H1 (cell line): ENCODE measurements at regions not wholly inside any gene's neighbourhood (a gene's known extent, or its start where the extent isn't known, plus 50 kb on each side); places are given as distances from the start of the nearest gene placed in this dataset.
"Not testable (repeated sequence)": the region's sequence is repeated elsewhere in the genome, so short reads cannot be mapped to it uniquely, and the experiment has no call there.

Experiments used
- CTCF ChIA-PET: fragments of 300-600 bp; sonication (Branson Sonifier 250); formaldehyde crosslinking; loops from one replicate; lab custom pipeline; 2021; ENCODE audit not compliant: partially characterized antibody; lab: Charles Lee
- POLR2A ChIA-PET: fragments of 300-600 bp; sonication (Branson Sonifier 250); formaldehyde crosslinking; loops from one replicate; lab custom pipeline; 2021; ENCODE audit warnings: inconsistent platforms; ENCODE audit not compliant: partially characterized antibody; lab: Charles Lee
- DNase-seq, 2 experiments: peaks; one replicate each; pipeline versions ENCODE4 v3.0.0 to v3.0.0-alpha.2; 2010 to 2022; ENCODE audit warnings: low spot score in 2 of 2, low read depth in 1 of 2, mixed read lengths in 1 of 2
- FAIRE-seq: peaks from 2 replicates; lab custom pipeline; 2011; peaks lifted over from hg19 to GRCh38; lab: Jason Lieb, UNC
- H2AFZ ChIP-seq: 2 replicates; pipeline ENCODE4 v1.8.1; 2012; ENCODE audit warnings: low read length, inconsistent platforms
- H2AK5ac ChIP-seq: 2 replicates; pipeline ENCODE4 v1.6.1; 2013; ENCODE audit warnings: low read depth, low read length
- H2BK120ac ChIP-seq: replicated peaks from 2 replicates; pipeline ENCODE3; 2013; ENCODE audit warnings: low read depth, low read length, inconsistent platforms
- H2BK12ac ChIP-seq: 2 replicates; pipeline ENCODE4 v1.6.1; 2013; ENCODE audit warnings: low read depth, low read length
- H2BK15ac ChIP-seq: 2 replicates; pipeline ENCODE4 v1.6.1; 2013; ENCODE audit warnings: low read length
- H2BK20ac ChIP-seq: 2 replicates; pipeline ENCODE4 v1.6.1; 2013; ENCODE audit warnings: low read length
- H2BK5ac ChIP-seq: 2 replicates; pipeline ENCODE4 v1.6.1; 2013; ENCODE audit warnings: low read depth, low read length
- H3K14ac ChIP-seq: 2 replicates; pipeline ENCODE4 v1.6.1; 2013; ENCODE audit warnings: inconsistent platforms; ENCODE audit not compliant: insufficient read length
- H3K18ac ChIP-seq: 2 replicates; pipeline ENCODE4 v1.6.1; 2013; ENCODE audit warnings: low read length; ENCODE audit errors: extremely low read depth
- H3K23ac ChIP-seq: 2 replicates; pipeline ENCODE4 v1.6.1; 2013; ENCODE audit warnings: inconsistent platforms; ENCODE audit not compliant: insufficient read length
- H3K23me2 ChIP-seq: 2 replicates; pipeline ENCODE4 v1.6.1; 2013; ENCODE audit warnings: low read depth, low read length
- H3K27ac ChIP-seq: 2 replicates; pipeline ENCODE4 v1.6.1; 2011; ENCODE audit warnings: low read depth, low read length, inconsistent platforms
- H3K27me3 ChIP-seq, 4 experiments: replicated peaks in 1 of 4; 1 replicate in 1 of 4; 2 replicates in 3 of 4; pipeline versions ENCODE4 v1.6.1 to v1.8.1; 2011 to 2013; ENCODE audit warnings: low read length in 3 of 4, mild to moderate bottlenecking in 3 of 4, inconsistent platforms in 2 of 4, mixed read lengths in 2 of 4, moderate library complexity in 1 of 4; ENCODE audit not compliant: control insufficient read depth in 3 of 4, insufficient read depth in 3 of 4; ENCODE audit errors: extremely low read depth in 1 of 4
- H3K36me3 ChIP-seq, 4 experiments: 2 replicates each; pipeline versions ENCODE4 v1.6.1 to v1.8.1; 2011 to 2013; ENCODE audit warnings: mild to moderate bottlenecking in 4 of 4, low read length in 3 of 4, moderate library complexity in 2 of 4, control low read depth in 1 of 4, inconsistent platforms in 1 of 4; ENCODE audit not compliant: insufficient read depth in 4 of 4, control insufficient read depth in 2 of 4
- H3K4ac ChIP-seq: replicated peaks from 2 replicates; pipeline ENCODE3; 2013; ENCODE audit warnings: low read length, low read depth, mixed read lengths, inconsistent platforms; ENCODE audit not compliant: insufficient read length
- H3K4me1 ChIP-seq, 4 experiments: replicated peaks in 1 of 4; 1 replicate in 1 of 4; 2 replicates in 3 of 4; pipeline versions ENCODE4 v1.6.1 to v1.8.1; 2011 to 2013; ENCODE audit warnings: low read length in 3 of 4, inconsistent platforms in 2 of 4, mixed read lengths in 1 of 4; ENCODE audit not compliant: insufficient read depth in 4 of 4, control insufficient read depth in 3 of 4
- H3K4me2 ChIP-seq, 2 experiments: 2 replicates each; pipeline versions ENCODE4 v1.6.1 to v1.8.1; 2011 to 2013; ENCODE audit warnings: low read depth in 2 of 2, low read length in 2 of 2, control low read depth in 1 of 2, inconsistent platforms in 1 of 2, mild to moderate bottlenecking in 1 of 2; ENCODE audit not compliant: insufficient read depth in 1 of 2
- H3K4me3 ChIP-seq, 4 experiments: fragments of 200-600, 300-600 bp in 1 of 4; sonication (generic), shearing (Covaris generic), sonication (Bioruptor Twin) in 1 of 4; 2 replicates each; pipeline versions ENCODE4 v1.5.1 to v1.8.1; 2011 to 2016; ENCODE audit warnings: low read length in 4 of 4, low read depth in 3 of 4, control low read depth in 2 of 4, inconsistent platforms in 2 of 4, mild to moderate bottlenecking in 2 of 4, mixed read lengths in 1 of 4, moderate library complexity in 1 of 4; ENCODE audit not compliant: insufficient read depth in 2 of 4; ENCODE audit errors: extremely low read depth in 1 of 4
- H3K56ac ChIP-seq: replicated peaks from 2 replicates; pipeline ENCODE3; 2013; ENCODE audit warnings: low read depth, mild to moderate bottlenecking, mixed read lengths, low read length, inconsistent platforms; ENCODE audit not compliant: insufficient read length
- H3K79me1 ChIP-seq: 2 replicates; pipeline ENCODE4 v1.6.1; 2013; ENCODE audit warnings: low read depth, low read length, control low read depth
- H3K79me2 ChIP-seq, 2 experiments: 2 replicates each; pipeline versions ENCODE4 v1.6.1 to v1.8.1; 2012 to 2013; ENCODE audit warnings: low read length in 2 of 2, mild to moderate bottlenecking in 2 of 2, inconsistent platforms in 1 of 2; ENCODE audit not compliant: insufficient read depth in 2 of 2, control insufficient read depth in 1 of 2
- H3K9ac ChIP-seq, 4 experiments: replicated peaks in 1 of 4; 1 replicate in 1 of 4; 2 replicates in 3 of 4; pipeline versions ENCODE4 v1.6.1 to v1.8.1; 2011 to 2013; ENCODE audit warnings: low read depth in 3 of 4, low read length in 3 of 4, control low read depth in 2 of 4, mild to moderate bottlenecking in 2 of 4, moderate library complexity in 2 of 4, inconsistent platforms in 1 of 4; ENCODE audit errors: extremely low read depth in 1 of 4
- H3K9me3 ChIP-seq, 2 experiments: 2 replicates each; pipeline versions ENCODE4 v1.6.1 to v1.8.1; 2012 to 2013; ENCODE audit warnings: mild to moderate bottlenecking in 2 of 2, moderate library complexity in 2 of 2, control low read depth in 1 of 2, inconsistent platforms in 1 of 2, low read depth in 1 of 2, low read length in 1 of 2, mixed read lengths in 1 of 2; ENCODE audit not compliant: insufficient read depth in 2 of 2
- H4K20me1 ChIP-seq, 2 experiments: replicated peaks in 1 of 2; 2 replicates each; pipeline versions ENCODE3 to v1.8.1; 2011 to 2013; ENCODE audit warnings: inconsistent platforms in 2 of 2, low read length in 2 of 2, mild to moderate bottlenecking in 1 of 2; ENCODE audit not compliant: insufficient read depth in 2 of 2, control insufficient read depth in 1 of 2
- H4K5ac ChIP-seq: 2 replicates; pipeline ENCODE4 v1.6.1; 2013; ENCODE audit warnings: low read length, low read depth, mixed read lengths, inconsistent platforms; ENCODE audit not compliant: insufficient read length
- H4K8ac ChIP-seq: 2 replicates; pipeline ENCODE4 v1.8.0; 2013; ENCODE audit warnings: mild to moderate bottlenecking, moderate library complexity, low read length, inconsistent platforms; ENCODE audit not compliant: insufficient read depth; ENCODE audit errors: extremely low read depth
- H4K91ac ChIP-seq: replicated peaks from 2 replicates; pipeline ENCODE3; 2013; ENCODE audit warnings: low read length, mixed read lengths, inconsistent platforms; ENCODE audit not compliant: insufficient read length
- WGBS, 2 experiments: shearing (Covaris generic) in 1 of 2; methylation state at CpG; one replicate each; pipeline versions ENCODE4 v1.1.6 to v1.1.7; 2013 to 2015; ENCODE audit warnings: low lambda C conversion rate in 2 of 2, mixed read lengths in 2 of 2, inconsistent platforms in 1 of 2, low coverage in 1 of 2, missing lambda C conversion rate in 1 of 2; ENCODE audit not compliant: insufficient replicate concordance in 2 of 2, insufficient coverage in 1 of 2, insufficient read length in 1 of 2; ENCODE audit errors: extremely low coverage in 1 of 2, missing lambda C conversion rate in 1 of 2; 5-methylcytosine and 5-hydroxymethylcytosine counted together

GRCh38 chr1:121604843-121605444 lies 420.2 kb downstream of the SRGAP2C start:
- H4K8ac ChIP-seq, H2BK5ac ChIP-seq, H3K18ac ChIP-seq, H2AK5ac ChIP-seq, H3K9ac ChIP-seq, H3K23me2 ChIP-seq, H3K56ac ChIP-seq, H3K27ac ChIP-seq, H3K36me3 ChIP-seq, H3K79me2 ChIP-seq, H3K79me1 ChIP-seq, H4K20me1 ChIP-seq, H4K5ac ChIP-seq, H3K4ac ChIP-seq, CTCF ChIA-PET, POLR2A ChIA-PET, H3K14ac ChIP-seq, H3K4me3 ChIP-seq, H4K91ac ChIP-seq, H3K23ac ChIP-seq, H2AFZ ChIP-seq, H2BK15ac ChIP-seq, H2BK120ac ChIP-seq, FAIRE-seq, H2BK20ac ChIP-seq, H3K4me1 ChIP-seq, H3K4me2 ChIP-seq, DNase-seq, H2BK12ac ChIP-seq, H3K27me3 ChIP-seq: not testable (repeated sequence)
- 60% methylated on average over 1 of the region's 3 CpGs; no CpG with 5 or more reads in 1 of the 2 experiments for WGBS, 2 experiments
- H3K9me3 ChIP-seq, result peaks cover 0 to 13% of the 10 kb centered on the region in 2 experiments; a peak in 2 of 4 replicates

GRCh38 chr1:121607499-121607898 lies 422.7 kb downstream of the SRGAP2C start:
- H3K23ac ChIP-seq, H3K79me2 ChIP-seq, H3K9ac ChIP-seq, H3K56ac ChIP-seq, H2BK15ac ChIP-seq, H3K4ac ChIP-seq, H4K8ac ChIP-seq, POLR2A ChIA-PET, H2BK5ac ChIP-seq, H2BK12ac ChIP-seq, H4K91ac ChIP-seq, H3K4me1 ChIP-seq, H3K27me3 ChIP-seq, H3K4me3 ChIP-seq, DNase-seq, H4K20me1 ChIP-seq, CTCF ChIA-PET, H3K4me2 ChIP-seq, H3K23me2 ChIP-seq, H2AFZ ChIP-seq, H4K5ac ChIP-seq, H3K36me3 ChIP-seq, H2AK5ac ChIP-seq, H3K18ac ChIP-seq, H2BK120ac ChIP-seq, H3K79me1 ChIP-seq, H3K27ac ChIP-seq, H2BK20ac ChIP-seq, FAIRE-seq, H3K14ac ChIP-seq: not testable (repeated sequence)
- H3K9me3 ChIP-seq, result peaks cover 0 to 13% of the 10 kb centered on the region in 2 experiments; a peak in 2 of 4 replicates
- no CpG with 5 or more reads among the region's 2 CpGs for WGBS, 2 experiments
